ENCODE measurements at regions not wholly inside any gene's neighbourhood (a gene's known extent, or its start where the extent isn't known, plus 50 kb on each side); places are given as distances from the start of the nearest gene placed in this dataset.

DNA sequence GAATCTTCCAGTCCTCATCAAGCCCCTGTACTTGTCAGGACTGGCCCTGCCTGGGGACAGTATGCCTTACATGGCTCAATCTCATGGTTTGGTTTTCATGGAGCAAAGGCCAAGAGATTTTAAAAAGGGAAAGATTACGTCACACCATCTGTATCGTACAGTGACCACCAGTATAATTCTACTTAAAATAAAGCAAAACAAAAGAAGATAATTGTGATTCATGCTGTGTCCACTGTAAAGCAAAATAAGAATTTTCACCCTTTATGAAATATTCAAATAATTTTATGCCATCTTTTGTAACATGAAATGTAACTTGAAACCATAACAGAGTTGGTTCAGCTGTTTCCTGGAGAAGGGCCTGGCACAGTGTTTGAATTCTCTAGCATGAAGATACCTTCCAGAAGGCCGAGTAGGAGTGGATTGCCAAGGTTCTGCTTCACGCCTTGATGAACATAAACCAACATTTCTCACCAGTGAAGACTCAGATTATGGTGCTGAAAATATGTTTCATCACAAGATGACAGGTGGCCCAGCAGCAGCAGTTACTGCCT lies 486.5 kb downstream of the RFPL4B start:
- TF ChIP-seq, protein P1, sequence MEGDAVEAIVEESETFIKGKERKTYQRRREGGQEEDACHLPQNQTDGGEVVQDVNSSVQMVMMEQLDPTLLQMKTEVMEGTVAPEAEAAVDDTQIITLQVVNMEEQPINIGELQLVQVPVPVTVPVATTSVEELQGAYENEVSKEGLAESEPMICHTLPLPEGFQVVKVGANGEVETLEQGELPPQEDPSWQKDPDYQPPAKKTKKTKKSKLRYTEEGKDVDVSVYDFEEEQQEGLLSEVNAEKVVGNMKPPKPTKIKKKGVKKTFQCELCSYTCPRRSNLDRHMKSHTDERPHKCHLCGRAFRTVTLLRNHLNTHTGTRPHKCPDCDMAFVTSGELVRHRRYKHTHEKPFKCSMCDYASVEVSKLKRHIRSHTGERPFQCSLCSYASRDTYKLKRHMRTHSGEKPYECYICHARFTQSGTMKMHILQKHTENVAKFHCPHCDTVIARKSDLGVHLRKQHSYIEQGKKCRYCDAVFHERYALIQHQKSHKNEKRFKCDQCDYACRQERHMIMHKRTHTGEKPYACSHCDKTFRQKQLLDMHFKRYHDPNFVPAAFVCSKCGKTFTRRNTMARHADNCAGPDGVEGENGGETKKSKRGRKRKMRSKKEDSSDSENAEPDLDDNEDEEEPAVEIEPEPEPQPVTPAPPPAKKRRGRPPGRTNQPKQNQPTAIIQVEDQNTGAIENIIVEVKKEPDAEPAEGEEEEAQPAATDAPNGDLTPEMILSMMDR (IDR thresholded peaks at IDR 0.05; ENCODE audit: low read depth, low read length), result no peak
- no peak overlapping the region for H3K4me3 ChIP-seq (ENCODE audit: low read depth, low read length)

DNA sequence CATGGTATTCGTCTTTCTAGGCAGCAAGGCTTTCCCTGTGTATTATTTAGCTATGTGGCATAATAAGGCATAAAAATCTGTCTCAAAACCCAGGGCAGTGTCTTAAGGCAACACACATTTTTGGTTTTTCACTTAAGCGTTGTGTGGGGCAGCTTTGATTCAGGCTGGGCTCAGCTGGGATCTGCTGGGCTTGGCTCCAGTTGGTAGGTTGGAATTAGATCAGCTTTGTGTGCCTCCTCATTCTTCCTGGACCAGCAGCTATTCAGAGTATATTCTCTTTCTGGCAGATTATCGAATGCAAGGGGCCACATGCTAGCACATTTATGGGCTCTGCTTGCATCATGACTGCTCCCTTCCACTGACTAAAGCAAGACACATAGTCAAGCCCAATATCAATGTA lies 487.9 kb downstream of the RFPL4B start:
- no peak overlapping the region for H3K4me3 ChIP-seq (ENCODE audit: low read depth, low read length)
- TF ChIP-seq, protein P1 (IDR thresholded peaks at IDR 0.05; ENCODE audit: low read depth, low read length), result no peak

DNA sequence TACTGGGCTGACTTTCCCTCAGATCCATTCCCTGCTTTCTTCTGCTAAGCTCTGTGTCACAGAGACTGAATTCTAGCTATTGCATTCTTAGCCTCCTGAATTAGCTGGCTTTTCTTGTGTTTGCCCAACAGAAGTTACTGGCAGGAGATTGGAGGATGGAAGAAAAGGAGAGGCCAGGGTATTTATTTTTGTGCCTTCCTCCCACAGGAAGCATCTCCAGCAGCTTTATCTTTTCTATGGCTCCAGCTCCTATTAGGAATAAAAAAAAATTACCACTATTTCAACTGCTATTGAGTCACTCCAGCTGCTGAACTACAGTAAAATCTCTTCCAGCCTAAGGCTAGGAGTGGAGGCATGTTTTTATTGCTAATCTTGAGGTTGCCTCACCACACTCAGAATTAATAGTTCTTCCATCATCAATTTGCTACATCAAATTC lies 492.4 kb downstream of the RFPL4B start:
- TF ChIP-seq, protein P1 (IDR thresholded peaks at IDR 0.05; ENCODE audit: low read depth, low read length), result no peak
- H3K4me3 ChIP-seq (ENCODE audit: low read depth, low read length), result no peak overlapping the region

DNA sequence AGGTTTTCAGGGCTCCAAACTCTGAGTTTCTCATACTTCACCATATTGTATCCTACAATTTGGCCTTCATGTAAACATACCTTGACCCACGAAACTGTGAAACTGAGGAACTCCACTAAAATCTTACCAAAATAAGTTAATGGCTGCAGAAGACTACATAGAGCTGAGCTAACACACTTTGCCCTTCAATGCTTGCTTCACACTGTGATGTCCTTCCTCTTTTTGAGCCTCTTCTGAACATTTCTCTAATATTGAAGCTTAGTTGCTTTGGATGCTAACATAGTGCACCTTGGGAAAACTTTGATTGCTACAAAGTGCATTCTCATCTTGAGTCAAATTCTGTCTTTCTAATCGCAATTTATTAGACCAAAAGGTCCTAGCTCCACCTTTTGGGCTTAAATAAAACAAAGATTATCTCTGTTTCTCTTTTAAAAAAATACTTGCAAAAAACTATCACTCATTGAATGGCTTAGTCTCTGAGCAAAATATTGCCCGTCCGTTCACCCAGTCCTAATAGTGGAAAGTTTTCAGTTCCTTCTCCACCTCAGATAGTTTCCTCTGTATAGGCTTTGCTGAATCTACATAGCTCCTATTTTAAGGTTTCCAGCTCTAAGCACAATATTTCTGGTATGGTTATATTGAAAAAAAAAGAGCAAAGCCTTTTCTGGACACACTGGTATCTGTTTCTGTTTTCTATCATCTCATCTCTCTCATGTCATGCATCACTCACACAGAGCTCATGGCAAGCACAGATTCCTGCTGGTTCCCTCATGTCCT lies 494.6 kb downstream of the RFPL4B start:
- TF ChIP-seq, protein P1 (IDR thresholded peaks at IDR 0.05; ENCODE audit: low read depth, low read length), result no peak
- H3K4me3 ChIP-seq (ENCODE audit: low read depth, low read length), result no peak overlapping the region

DNA sequence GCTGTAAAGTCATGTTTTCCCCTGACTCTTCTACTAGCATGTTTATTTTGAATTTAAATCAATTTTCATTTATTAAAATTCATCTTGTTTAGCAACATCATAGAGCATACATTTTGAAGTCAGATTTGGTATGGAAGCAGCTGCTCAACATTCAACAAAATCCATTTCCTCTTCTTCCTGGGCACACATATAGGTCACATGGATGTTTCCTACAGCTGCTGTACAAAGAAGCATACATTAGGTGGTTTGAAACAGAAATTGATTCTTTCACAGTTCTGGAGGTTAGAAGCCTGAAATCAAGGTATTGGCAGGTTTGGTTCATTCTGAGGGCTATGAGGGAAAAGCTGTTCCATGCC lies 495.2 kb downstream of the RFPL4B start:
- TF ChIP-seq, protein P1 (IDR thresholded peaks at IDR 0.05; ENCODE audit: low read depth, low read length), result no peak
- no peak overlapping the region for H3K4me3 ChIP-seq (ENCODE audit: low read depth, low read length)

DNA sequence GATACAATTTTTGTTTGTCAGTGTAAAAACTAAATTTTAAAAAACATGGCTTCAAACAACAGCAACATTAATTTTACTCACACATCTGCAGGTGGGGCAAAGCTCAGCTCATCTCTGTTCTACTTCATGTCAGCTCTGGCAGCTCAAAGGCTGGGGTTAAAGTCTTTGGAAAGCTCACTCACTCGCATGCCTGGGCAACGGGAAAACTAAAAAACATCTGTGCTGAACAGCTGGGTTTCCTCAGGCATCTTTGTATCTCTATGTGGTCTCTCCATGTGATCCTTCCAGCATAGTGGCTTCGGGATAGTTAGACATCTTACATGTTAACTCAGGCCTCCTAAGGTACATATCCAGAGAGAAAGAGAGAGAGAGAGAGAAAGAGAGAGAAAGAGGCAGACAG lies 499.6 kb downstream of the RFPL4B start:
- TF ChIP-seq, protein P1 (IDR thresholded peaks at IDR 0.05; ENCODE audit: low read depth, low read length), result no peak
- H3K4me3 ChIP-seq (ENCODE audit: low read depth, low read length), result no peak overlapping the region

DNA sequence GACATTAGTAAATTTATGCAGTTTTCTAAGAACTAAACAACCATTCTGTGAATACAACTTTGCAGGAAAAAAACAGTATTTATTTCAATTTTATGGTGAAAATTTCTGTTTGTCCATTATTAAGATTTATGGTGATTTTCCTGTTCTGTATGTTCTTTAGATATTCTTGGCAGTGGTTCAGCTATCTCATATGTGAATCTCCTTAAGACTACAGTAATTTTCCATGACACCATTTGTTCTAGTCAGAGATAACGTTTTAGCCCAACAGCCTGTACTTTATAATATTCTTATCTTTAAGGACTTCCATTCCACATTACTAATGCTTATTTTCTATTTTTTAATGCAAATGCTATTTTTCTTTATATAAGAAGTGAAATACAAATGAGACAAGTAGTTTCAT lies 504.0 kb downstream of the RFPL4B start:
- no peak overlapping the region for H3K4me3 ChIP-seq (ENCODE audit: low read depth, low read length)
- TF ChIP-seq, protein P1 (IDR thresholded peaks at IDR 0.05; ENCODE audit: low read depth, low read length), result no peak
